OCI-LY1 (cell line): ENCODE measurements at regions not wholly inside any gene's neighbourhood (a gene's known extent, or its start where the extent isn't known, plus 50 kb on each side); places are given as distances from the start of the nearest gene placed in this dataset.

Experiments used
- H2AFZ ChIP-seq: fragments of 200-600 bp; sonication (generic), shearing (Covaris generic); 2 replicates; pipeline ENCODE4 v1.6.0; 2014; ENCODE audit warnings: antibody characterized with exemption, mild to moderate bottlenecking, low read length
- H3F3A ChIP-seq: fragments of 200-600 bp; sonication (generic), shearing (Covaris generic); 2 replicates; pipeline ENCODE4 v1.6.0; 2014; ENCODE audit warnings: mild to moderate bottlenecking, antibody characterized with exemption, low read length, moderate library complexity; ENCODE audit not compliant: insufficient read depth
- H3K27ac ChIP-seq: fragments of 200-600 bp; sonication (generic); 2 replicates; pipeline ENCODE4 v1.5.1; 2014; ENCODE audit warnings: low read length, mixed run types, mild to moderate bottlenecking, low read depth; ENCODE audit not compliant: poor library complexity, severe bottlenecking
- H3K27me3 ChIP-seq: fragments of 200-600 bp; sonication (generic); 2 replicates; pipeline ENCODE4 v1.6.0; 2014; ENCODE audit warnings: antibody characterized with exemption, mild to moderate bottlenecking, low read length, moderate library complexity; ENCODE audit not compliant: insufficient read depth
- H3K36me3 ChIP-seq: fragments of 200-600 bp; sonication (generic); 2 replicates; pipeline ENCODE4 v1.6.1; 2014; ENCODE audit warnings: mild to moderate bottlenecking, antibody characterized with exemption, low read length, moderate library complexity, mixed read lengths; ENCODE audit not compliant: insufficient read depth
- H3K4me1 ChIP-seq: fragments of 200-600 bp; sonication (generic); 2 replicates; pipeline ENCODE4 v1.5.1; 2014; ENCODE audit warnings: mild to moderate bottlenecking, low read length, moderate library complexity; ENCODE audit not compliant: insufficient read depth, severe bottlenecking
- H3K4me2 ChIP-seq: fragments of 200-600 bp; sonication (generic), shearing (Covaris generic); 2 replicates; pipeline ENCODE4 v1.6.1; 2014; ENCODE audit warnings: low read length
- H3K4me3 ChIP-seq: fragments of 200-600 bp; sonication (generic); 2 replicates; pipeline ENCODE4 v1.5.1; 2014; ENCODE audit warnings: low read length, low read depth, mild to moderate bottlenecking, mixed read lengths; ENCODE audit not compliant: poor library complexity, severe bottlenecking
- H3K79me2 ChIP-seq: fragments of 200-600 bp; shearing (Covaris generic); 2 replicates; pipeline ENCODE4 v1.6.1; 2016; ENCODE audit warnings: mixed run types, low read length, mixed read lengths; ENCODE audit not compliant: insufficient read depth
- H3K9ac ChIP-seq: fragments of 200-600 bp; sonication (generic), shearing (Covaris generic); 2 replicates; pipeline ENCODE4 v1.6.1; 2014; ENCODE audit warnings: mild to moderate bottlenecking, low read length, mixed read lengths
- H3K9me2 ChIP-seq: fragments of 200-600 bp; sonication (generic), shearing (Covaris generic); 2 replicates; pipeline ENCODE4 v1.6.1; 2014; ENCODE audit warnings: low read depth, mild to moderate bottlenecking, low read length, mixed read lengths
- H3K9me3 ChIP-seq: fragments of 200-600 bp; shearing (Covaris generic); 2 replicates; pipeline ENCODE4 v1.6.1; 2014; ENCODE audit warnings: low read length, mixed read lengths
- H4K20me1 ChIP-seq: fragments of 200-600 bp; sonication (generic), shearing (Covaris generic); 2 replicates; pipeline ENCODE4 v1.6.0; 2016; ENCODE audit warnings: mild to moderate bottlenecking, low read length; ENCODE audit not compliant: insufficient read depth
- CTCF ChIP-seq: fragments of 200-600 bp; sonication (generic), shearing (Covaris generic); IDR thresholded peaks from 2 replicates; pipeline ENCODE4 v1.5.1; 2017; ENCODE audit warnings: mild to moderate bottlenecking, antibody characterized with exemption, low read length, moderate library complexity, mixed read lengths
- EZH2 ChIP-seq: fragments of 200-600 bp; sonication (generic), shearing (Covaris generic); IDR thresholded peaks from 2 replicates; pipeline ENCODE4 v1.8.0; 2017; ENCODE audit warnings: borderline replicate concordance, mixed run types, mild to moderate bottlenecking, antibody characterized with exemption, low read length, moderate library complexity, mixed read lengths

DNA sequence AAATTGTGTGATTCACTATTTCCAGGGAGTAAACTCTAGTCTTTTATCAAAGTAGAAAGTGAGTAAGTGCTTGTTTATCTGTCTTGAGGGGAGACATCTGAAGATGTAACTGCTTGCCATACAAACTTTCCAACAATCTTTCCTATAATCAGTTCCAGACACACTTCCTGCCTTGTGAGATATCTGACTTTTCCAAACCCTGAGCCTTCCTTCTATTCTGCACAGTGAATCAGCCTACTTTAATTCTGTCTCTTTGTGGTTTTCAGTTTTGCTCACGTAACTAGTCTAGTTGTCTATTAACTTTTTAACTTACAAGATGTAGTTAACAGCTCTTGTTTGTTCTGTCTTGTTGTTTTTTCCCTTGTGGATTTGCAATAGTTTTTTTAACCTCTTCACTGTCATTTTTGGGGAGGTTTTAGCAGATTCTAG lies 947.8 kb downstream of the C4orf33 start:
- Histone ChIP-seq H3K79me2 (no peaks in the 10 kb centered on the region), H3K27ac (no peak overlapping the region), H3K9me2 (no peaks in the 10 kb centered on the region), H3K4me1 (no peaks in the 10 kb centered on the region), H3F3A (no peaks in the 10 kb centered on the region), H4K20me1 (no peaks in the 10 kb centered on the region), H2AFZ (no peak overlapping the region), H3K9ac (no peak overlapping the region), H3K4me2 (no peak overlapping the region), H3K4me3 (no peak overlapping the region), H3K36me3 (no peaks in the 10 kb centered on the region), H3K9me3 (no peaks in the 10 kb centered on the region), H3K27me3 (no peaks in the 10 kb centered on the region)
- TF ChIP-seq CTCF = no peak
- TF ChIP-seq EZH2 = no peak

DNA sequence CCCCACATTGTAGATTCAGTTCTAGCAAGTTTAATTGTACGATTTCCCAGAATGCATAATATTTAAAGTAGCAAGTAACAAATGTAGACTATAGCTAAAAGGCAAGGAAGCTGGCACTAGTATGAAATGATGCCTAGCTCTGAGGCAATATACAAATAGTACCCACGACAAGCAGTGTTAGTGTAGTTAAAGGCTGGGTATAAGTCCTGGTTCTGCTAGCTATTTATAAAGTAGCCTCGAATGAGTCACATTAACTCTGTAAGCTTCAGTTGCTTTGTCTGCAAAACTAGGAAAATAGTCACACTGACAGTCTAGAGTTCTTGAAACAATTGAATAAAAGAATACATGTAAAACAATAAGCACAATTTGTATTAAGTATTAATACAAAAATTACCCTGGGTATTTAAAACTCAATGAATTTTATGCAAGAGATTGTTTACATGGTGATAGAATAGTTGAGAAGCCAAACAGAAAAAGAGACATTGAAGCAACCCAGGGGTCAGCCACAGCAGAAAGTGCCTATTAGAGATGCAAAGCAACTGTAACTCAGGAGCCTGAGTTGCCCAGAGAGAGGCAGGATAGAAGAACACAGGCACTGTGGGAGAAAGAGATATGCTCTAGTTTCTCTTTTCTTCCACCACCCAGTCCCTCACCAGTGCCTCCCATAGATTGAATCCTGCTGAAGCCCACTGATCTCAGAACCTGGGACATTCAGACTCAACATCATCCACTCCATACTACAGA lies 949.0 kb downstream of the C4orf33 start:
- H3K27ac ChIP-seq = no peak overlapping the region
- H3K4me3 ChIP-seq = no peak overlapping the region
- no peaks in the 10 kb centered on the region for H3K36me3 ChIP-seq
- no peaks in the 10 kb centered on the region for H3K4me1 ChIP-seq
- H3K27me3 ChIP-seq = no peaks in the 10 kb centered on the region
- no peak overlapping the region for H3K9ac ChIP-seq
- TF ChIP-seq CTCF (no peak), EZH2 (no peak)
- no peaks in the 10 kb centered on the region for H3F3A ChIP-seq
- H3K9me3 ChIP-seq = no peaks in the 10 kb centered on the region
- H2AFZ ChIP-seq = no peak overlapping the region
- H4K20me1 ChIP-seq = no peaks in the 10 kb centered on the region
- H3K9me2 ChIP-seq = no peaks in the 10 kb centered on the region
- H3K79me2 ChIP-seq = no peaks in the 10 kb centered on the region
- H3K4me2 ChIP-seq = no peak overlapping the region

GRCh38 chr4:130053723-130054122 lies 957.8 kb downstream of the C4orf33 start:
- Histone ChIP-seq H3K79me2 (no peaks in the 10 kb centered on the region), H2AFZ (no peak overlapping the region), H3K27me3 (no peaks in the 10 kb centered on the region), H3K9me3 (no peaks in the 10 kb centered on the region), H3K9ac (no peak overlapping the region), H3K36me3 (no peaks in the 10 kb centered on the region), H3K4me3 (no peak overlapping the region), H3K27ac (no peak overlapping the region), H4K20me1 (no peaks in the 10 kb centered on the region), H3K4me1 (no peaks in the 10 kb centered on the region), H3F3A (no peaks in the 10 kb centered on the region), H3K9me2 (no peaks in the 10 kb centered on the region), H3K4me2 (no peak overlapping the region)
- TF ChIP-seq EZH2 (no peak), CTCF (no peak)
